Small intestine (tissue), 7 donors: ENCODE measurements at regions not wholly inside any gene's neighbourhood (a gene's known extent, or its start where the extent isn't known, plus 50 kb on each side); places are given as distances from the start of the nearest gene placed in this dataset.
"Not testable (repeated sequence)": the region's sequence is repeated elsewhere in the genome, so short reads cannot be mapped to it uniquely, and the experiment has no call there.

Source experiments
- DNase-seq, 2 donors: peaks; one replicate each; pipeline versions ENCODE4 v3.0.0 to v3.0.0-alpha.2; 2013
- FAIRE-seq: peaks from 2 replicates; lab custom pipeline; 2012; peaks lifted over from hg19 to GRCh38; lab: Jason Lieb, UNC
- H3K27ac ChIP-seq, 3 donors: one replicate each; pipeline ENCODE4 v1.5.1; 2013; ENCODE audit warnings: low read length in 2 of 3, mild to moderate bottlenecking in 2 of 3, control low read depth in 1 of 3, inconsistent platforms in 1 of 3, low read depth in 1 of 3, moderate library complexity in 1 of 3
- H3K27me3 ChIP-seq, 3 donors: one replicate each; pipeline ENCODE4 v1.6.1; 2013; ENCODE audit warnings: low read length in 3 of 3, inconsistent platforms in 1 of 3; ENCODE audit not compliant: control insufficient read depth in 3 of 3, insufficient read depth in 3 of 3
- H3K36me3 ChIP-seq, 3 donors: one replicate each; pipeline ENCODE4 v1.6.1; 2013; ENCODE audit warnings: low read length in 3 of 3, inconsistent platforms in 1 of 3, low read depth in 1 of 3, mild to moderate bottlenecking in 1 of 3, moderate library complexity in 1 of 3; ENCODE audit not compliant: control insufficient read depth in 3 of 3, insufficient read depth in 2 of 3
- H3K4me1 ChIP-seq, 3 donors: one replicate each; pipeline ENCODE4 v1.6.1; 2013; ENCODE audit warnings: low read length in 2 of 3, inconsistent platforms in 1 of 3, low read depth in 1 of 3, mild to moderate bottlenecking in 1 of 3, moderate library complexity in 1 of 3; ENCODE audit not compliant: control insufficient read depth in 3 of 3, insufficient read depth in 2 of 3
- H3K4me3 ChIP-seq, 3 donors: one replicate each; pipeline ENCODE4 v1.5.1; 2013; ENCODE audit warnings: low read length in 3 of 3, control low read depth in 1 of 3, inconsistent platforms in 1 of 3, low read depth in 1 of 3, mild to moderate bottlenecking in 1 of 3, moderate library complexity in 1 of 3
- H3K9me3 ChIP-seq, 2 donors: one replicate each; pipeline ENCODE4 v1.6.1; 2013; ENCODE audit warnings: low read depth in 1 of 2, low read length in 1 of 2; ENCODE audit not compliant: control insufficient read depth in 2 of 2, insufficient read depth in 1 of 2
- WGBS, 3 donors: extraction: QIAGEN DNeasy Blood & Tissue Kit; methylation state at CpG; one replicate each; pipeline ENCODE4 v1.1.7; 2013; 5-methylcytosine and 5-hydroxymethylcytosine counted together
- donor health status: healthy with polysubstance abuse.
- donor health status: control.
- donor health status: control.
- donor health status: Bipolar disorder and iron deficiency.
- donor health status: healthy.

- Histone ChIP-seq H3K36me3 (no peaks in the 10 kb centered on the region), H3K4me3 (no peak overlapping the region), H3K27me3 (no peaks in the 10 kb centered on the region), H3K4me1 (no peaks in the 10 kb centered on the region), H3K9me3 (no peaks in the 10 kb centered on the region), H3K27ac (no peak overlapping the region)
- DNase-seq (no peak), FAIRE-seq (no peak)
Measured at GRCh38 chr7:81870608-81871007, 100.8 kb upstream of the HGF start.

DNA sequence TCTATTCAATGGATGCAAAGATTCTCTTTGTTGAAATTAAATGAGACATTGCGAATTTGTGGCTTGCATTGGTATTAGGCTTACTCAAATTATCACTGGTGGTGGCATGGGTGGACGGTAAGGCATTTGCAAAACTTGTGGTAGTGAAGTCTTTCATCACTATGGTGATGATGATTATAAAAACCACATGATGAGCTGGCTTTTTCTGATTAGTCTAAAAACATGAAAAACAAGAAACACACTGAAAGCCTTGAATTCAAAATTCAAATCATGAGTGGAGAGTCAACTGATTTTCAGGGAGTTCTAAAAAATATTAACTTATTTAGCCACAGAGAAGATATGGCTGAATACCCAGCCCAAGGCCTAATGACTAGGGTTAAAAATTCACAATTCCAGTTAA, 99.8 kb upstream of the HGF start:
- DNase-seq: no peak
- no peak for FAIRE-seq
- no peak overlapping the region for H3K4me3 ChIP-seq
- H3K9me3 ChIP-seq: no peaks in the 10 kb centered on the region
- H3K27ac ChIP-seq: no peak overlapping the region
- no peaks in the 10 kb centered on the region for H3K4me1 ChIP-seq
- H3K36me3 ChIP-seq: no peaks in the 10 kb centered on the region
- 68 to 88% (median 78%) methylated on average over 2 of the region's 2 CpGs for WGBS, 3 donors
- no peaks in the 10 kb centered on the region for H3K27me3 ChIP-seq

DNA sequence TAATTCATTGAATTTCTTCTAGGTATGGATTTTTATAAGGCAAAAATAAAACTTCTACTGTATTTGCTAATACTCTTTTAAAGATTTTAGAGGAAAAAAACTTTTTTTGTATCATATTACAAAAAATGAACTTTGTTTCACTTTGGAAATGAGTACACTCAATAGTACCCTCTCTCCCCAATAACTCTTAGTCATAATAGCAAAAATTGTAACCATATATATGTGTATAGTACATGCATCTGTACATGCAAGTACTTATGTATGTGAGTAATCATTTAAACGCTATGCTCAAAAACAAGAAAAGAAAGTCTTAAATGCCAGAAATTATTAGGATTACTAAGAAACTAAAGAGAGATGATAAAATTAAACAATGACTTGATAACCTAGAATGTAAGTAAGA, 95.9 kb upstream of the HGF start:
- 68 to 91% (median 90%) methylated on average over 1 of the region's 1 CpG for WGBS, 3 donors
- FAIRE-seq: no peak
- no peaks in the 10 kb centered on the region for H3K36me3 ChIP-seq

DNA sequence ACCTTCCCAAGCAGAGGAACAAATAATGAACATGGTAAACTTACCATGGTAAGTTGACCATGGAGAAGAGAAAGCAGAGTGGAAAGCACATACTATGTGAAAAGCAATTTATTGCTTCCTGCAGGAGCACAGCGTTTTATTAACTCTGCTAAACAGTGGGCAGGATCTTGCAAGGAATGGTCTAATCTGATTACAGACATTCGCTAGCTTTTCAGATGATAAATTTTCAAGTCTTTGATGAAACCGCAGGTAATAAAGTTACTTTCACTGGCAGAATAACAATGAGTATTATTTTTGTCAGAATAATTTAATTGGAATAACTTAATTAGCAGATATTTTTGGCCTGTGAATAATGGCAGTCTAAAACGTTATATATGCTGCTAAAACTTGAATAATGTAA, 89.6 kb upstream of the HGF start:
- Histone ChIP-seq H3K36me3 (no peaks in the 10 kb centered on the region), H3K27me3 (no peaks in the 10 kb centered on the region), H3K4me1 (no peaks in the 10 kb centered on the region), H3K4me3 (no peak overlapping the region), H3K9me3 (no peaks in the 10 kb centered on the region), H3K27ac (no peak overlapping the region)
- FAIRE-seq (no peak), DNase-seq (no peak)
- WGBS, 3 donors: 57 to 65% (median 61%) methylated on average over 4 of the region's 4 CpGs

More for the DNA sequence above, 95.9 kb upstream of the HGF start:
- Histone ChIP-seq H3K27me3 (no peaks in the 10 kb centered on the region), H3K4me1 (no peaks in the 10 kb centered on the region), H3K27ac (no peak overlapping the region), H3K4me3 (no peak overlapping the region), H3K9me3 (no peaks in the 10 kb centered on the region)
- DNase-seq: no peak

DNA sequence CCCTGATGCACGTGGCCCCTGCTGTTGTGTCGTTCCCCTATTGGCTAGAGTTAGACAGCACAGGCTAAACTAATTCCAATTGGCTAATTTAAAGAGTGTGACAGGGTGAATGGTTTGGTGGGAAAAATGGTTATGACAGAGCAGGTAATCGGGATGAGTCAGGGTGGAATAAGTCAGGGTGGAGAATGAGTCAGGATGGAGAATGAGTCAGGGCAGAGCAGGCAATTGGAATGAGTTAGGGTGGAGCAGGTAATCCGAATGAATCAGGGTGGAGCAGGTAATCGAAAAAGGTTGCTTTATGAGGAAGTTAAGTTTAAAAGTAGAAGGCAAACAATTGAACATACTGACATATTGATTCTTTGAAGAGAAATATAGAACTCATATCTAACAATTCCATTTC, 89.0 kb upstream of the HGF start:
- not testable (repeated sequence) for DNase-seq, H3K4me1 ChIP-seq, H3K36me3 ChIP-seq, FAIRE-seq, H3K4me3 ChIP-seq, H3K27ac ChIP-seq, H3K9me3 ChIP-seq, H3K27me3 ChIP-seq
- 66 to 87% (median 72%) methylated on average over 5 of the region's 5 CpGs for WGBS, 3 donors

- 58 to 77% (median 68%) methylated on average over 2 of the region's 2 CpGs for WGBS, 3 donors
- FAIRE-seq: no peak
Measured at GRCh38 chr7:81857385-81857784, 87.5 kb upstream of the HGF start.

DNA sequence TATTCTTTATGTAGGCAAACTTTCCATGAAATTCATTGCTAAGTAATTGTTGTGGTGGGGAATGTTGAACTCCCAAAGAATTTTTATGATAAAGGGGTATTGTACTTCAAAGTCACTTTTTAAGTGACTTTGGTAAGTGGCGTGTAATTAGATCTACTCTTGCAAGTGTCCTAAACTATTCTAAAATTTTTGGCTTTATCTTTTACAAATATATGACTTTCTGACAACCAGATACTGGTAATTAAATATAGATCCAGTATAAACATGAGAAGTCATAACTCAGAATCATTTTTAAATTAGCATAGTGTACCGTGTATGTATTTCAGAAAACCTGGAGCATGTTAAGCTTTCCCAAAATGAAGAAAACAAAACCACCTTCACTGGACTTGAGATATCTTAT, 84.7 kb upstream of the HGF start:
- Histone ChIP-seq H3K4me1 (no peaks in the 10 kb centered on the region), H3K27ac (no peak overlapping the region), H3K27me3 (no peaks in the 10 kb centered on the region), H3K9me3 (no peaks in the 10 kb centered on the region), H3K36me3 (no peaks in the 10 kb centered on the region), H3K4me3 (no peak overlapping the region)
- FAIRE-seq: no peak
- DNase-seq: no peak
- WGBS, 3 donors: 87 to 90% (median 88%) methylated on average over 2 of the region's 2 CpGs

More at GRCh38 chr7:81857385-81857784, 87.5 kb upstream of the HGF start:
- DNase-seq: no peak
- H3K27me3 ChIP-seq: no peaks in the 10 kb centered on the region
- H3K4me3 ChIP-seq: no peak overlapping the region
- H3K9me3 ChIP-seq: no peaks in the 10 kb centered on the region
- H3K27ac ChIP-seq: no peak overlapping the region
- no peaks in the 10 kb centered on the region for H3K36me3 ChIP-seq
- no peaks in the 10 kb centered on the region for H3K4me1 ChIP-seq

GRCh38 chr7:81852701-81853100, 82.9 kb upstream of the HGF start:
- no peaks in the 10 kb centered on the region for H3K36me3 ChIP-seq
- FAIRE-seq (no peak), DNase-seq (no peak)
- H3K27ac ChIP-seq: no peak overlapping the region
- no peaks in the 10 kb centered on the region for H3K27me3 ChIP-seq
- no peaks in the 10 kb centered on the region for H3K9me3 ChIP-seq
- H3K4me3 ChIP-seq: no peak overlapping the region
- H3K4me1 ChIP-seq: no peaks in the 10 kb centered on the region

GRCh38 chr7:81851413-81851812, 81.6 kb upstream of the HGF start:
- Histone ChIP-seq H3K36me3 (no peaks in the 10 kb centered on the region), H3K27me3 (no peaks in the 10 kb centered on the region), H3K9me3 (no peaks in the 10 kb centered on the region), H3K4me1 (no peaks in the 10 kb centered on the region), H3K4me3 (no peak overlapping the region), H3K27ac (no peak overlapping the region)
- DNase-seq (no peak), FAIRE-seq (no peak)
